Endodermal cell (in vitro differentiated cells): ENCODE measurements at regions not wholly inside any gene's neighbourhood (a gene's known extent, or its start where the extent isn't known, plus 50 kb on each side); places are given as distances from the start of the nearest gene placed in this dataset.

Source experiments
- DNase-seq: peaks from one replicate; pipeline ENCODE4 v3.0.0-alpha.2; 2017
- H3K27ac ChIP-seq: 2 replicates; pipeline ENCODE4 v1.5.1; 2013; ENCODE audit warnings: mild to moderate bottlenecking, low read depth, low read length, moderate library complexity
- H3K27me3 ChIP-seq: 2 replicates; pipeline ENCODE4 v1.6.1; 2013; ENCODE audit warnings: mild to moderate bottlenecking, low read length, moderate library complexity; ENCODE audit not compliant: insufficient read depth, control insufficient read depth, poor library complexity, severe bottlenecking
- H3K36me3 ChIP-seq: 2 replicates; pipeline ENCODE4 v1.7.0; 2013; ENCODE audit warnings: mild to moderate bottlenecking, low read length, moderate library complexity; ENCODE audit not compliant: control insufficient read depth, insufficient read depth
- H3K4me1 ChIP-seq: one replicate; pipeline ENCODE4 v1.7.0; 2013; ENCODE audit warnings: low read length; ENCODE audit not compliant: control insufficient read depth, insufficient read depth
- H3K4me3 ChIP-seq: 2 replicates; pipeline ENCODE4 v1.5.1; 2013; ENCODE audit warnings: mild to moderate bottlenecking, low read length, moderate library complexity
- H3K9ac ChIP-seq: 2 replicates; pipeline ENCODE4 v1.6.1; 2013; ENCODE audit warnings: mild to moderate bottlenecking, low read length, moderate library complexity; ENCODE audit not compliant: poor library complexity, severe bottlenecking; ENCODE audit errors: extremely low read depth
- H3K9me3 ChIP-seq: 2 replicates; pipeline ENCODE4 v1.6.1; 2013; ENCODE audit warnings: mild to moderate bottlenecking, low read length, moderate library complexity; ENCODE audit not compliant: control insufficient read depth
- H3K27ac Mint-ChIP-seq: 2 replicates; pipeline ENCODE4 v1.8.0; 2020; ENCODE audit warnings: mixed read lengths
- H3K27me3 Mint-ChIP-seq: 2 replicates; pipeline ENCODE4 v1.8.0; 2021; ENCODE audit warnings: mild to moderate bottlenecking, mixed read lengths; ENCODE audit not compliant: insufficient read depth
- H3K36me3 Mint-ChIP-seq: 2 replicates; pipeline ENCODE4 v1.8.0; 2020; ENCODE audit warnings: low read depth, mixed read lengths
- H3K4me1 Mint-ChIP-seq: 2 replicates; pipeline ENCODE4 v1.8.0; 2020; ENCODE audit warnings: mixed read lengths
- H3K4me3 Mint-ChIP-seq: 2 replicates; pipeline ENCODE4 v1.8.0; 2020; ENCODE audit warnings: mild to moderate bottlenecking, moderate library complexity, mixed read lengths
- H3K9me3 Mint-ChIP-seq: 2 replicates; pipeline ENCODE4 v1.8.0; 2020; ENCODE audit warnings: mild to moderate bottlenecking, mixed read lengths
- WGBS, 2 experiments: methylation state at CpG; one replicate each; pipeline versions ENCODE4 v1.1.5 to v1.1.7; 2013; ENCODE audit warnings: missing lambda C conversion rate in 2 of 2, mixed read lengths in 1 of 2; ENCODE audit not compliant: insufficient coverage in 1 of 2, insufficient read length in 1 of 2; 5-methylcytosine and 5-hydroxymethylcytosine counted together
- TF ChIP-seq, protein P1 (sequence below): fragments of 200-600 bp; sonication (generic); conservative IDR thresholded peaks from 2 replicates; pipeline ENCODE4 v1.5.0; 2021; ENCODE audit warnings: antibody characterized with exemption, mild to moderate bottlenecking

- no peak overlapping the region for H3K27ac ChIP-seq
- no peak overlapping the region for H3K9ac ChIP-seq
- peak; percentile 89 for DNase-seq
- Mint-ChIP-seq H3K36me3 (no peaks in the 10 kb centered on the region), H3K27ac (peak overlapping the region; percentile 8), H3K4me3 (peak overlapping the region; percentile 39), H3K4me1 (peaks cover 5% of the 10 kb centered on the region), H3K27me3 (peaks cover 24% of the 10 kb centered on the region), H3K9me3 (no peaks in the 10 kb centered on the region)
- TF ChIP-seq, protein P1, sequence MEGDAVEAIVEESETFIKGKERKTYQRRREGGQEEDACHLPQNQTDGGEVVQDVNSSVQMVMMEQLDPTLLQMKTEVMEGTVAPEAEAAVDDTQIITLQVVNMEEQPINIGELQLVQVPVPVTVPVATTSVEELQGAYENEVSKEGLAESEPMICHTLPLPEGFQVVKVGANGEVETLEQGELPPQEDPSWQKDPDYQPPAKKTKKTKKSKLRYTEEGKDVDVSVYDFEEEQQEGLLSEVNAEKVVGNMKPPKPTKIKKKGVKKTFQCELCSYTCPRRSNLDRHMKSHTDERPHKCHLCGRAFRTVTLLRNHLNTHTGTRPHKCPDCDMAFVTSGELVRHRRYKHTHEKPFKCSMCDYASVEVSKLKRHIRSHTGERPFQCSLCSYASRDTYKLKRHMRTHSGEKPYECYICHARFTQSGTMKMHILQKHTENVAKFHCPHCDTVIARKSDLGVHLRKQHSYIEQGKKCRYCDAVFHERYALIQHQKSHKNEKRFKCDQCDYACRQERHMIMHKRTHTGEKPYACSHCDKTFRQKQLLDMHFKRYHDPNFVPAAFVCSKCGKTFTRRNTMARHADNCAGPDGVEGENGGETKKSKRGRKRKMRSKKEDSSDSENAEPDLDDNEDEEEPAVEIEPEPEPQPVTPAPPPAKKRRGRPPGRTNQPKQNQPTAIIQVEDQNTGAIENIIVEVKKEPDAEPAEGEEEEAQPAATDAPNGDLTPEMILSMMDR, result no peak
- peak overlapping the region; percentile 47 for H3K4me3 ChIP-seq
- 20 to 21% methylated on average over 18 to 20 of the region's 20 CpGs for WGBS, 2 experiments
- no peaks in the 10 kb centered on the region for H3K4me1 ChIP-seq
- H3K9me3 ChIP-seq, result no peaks in the 10 kb centered on the region
- H3K27me3 ChIP-seq, result no peaks in the 10 kb centered on the region
- no peaks in the 10 kb centered on the region for H3K36me3 ChIP-seq
These were observed 62.9 kb downstream of the GLRX5 start for GRCh38 chr14:95597784-95598211.

GRCh38 chr14:95601650-95602049, 66.8 kb downstream of the GLRX5 start:
- H3K4me3 ChIP-seq, result no peak overlapping the region
- H3K27ac ChIP-seq, result no peak overlapping the region
- Mint-ChIP-seq H3K4me3 (no peak overlapping the region), H3K9me3 (peaks cover 1% of the 10 kb centered on the region), H3K27me3 (peaks cover 24% of the 10 kb centered on the region), H3K27ac (no peak overlapping the region), H3K4me1 (peaks cover 5% of the 10 kb centered on the region), H3K36me3 (no peaks in the 10 kb centered on the region)
- no peaks in the 10 kb centered on the region for H3K9me3 ChIP-seq
- WGBS, 2 experiments, result 48 to 50% methylated on average over 3 of the region's 3 CpGs
- H3K27me3 ChIP-seq, result no peaks in the 10 kb centered on the region
- no peaks in the 10 kb centered on the region for H3K36me3 ChIP-seq
- no peaks in the 10 kb centered on the region for H3K4me1 ChIP-seq
- H3K9ac ChIP-seq, result no peak overlapping the region
- TF ChIP-seq, protein P1, result no peak
- peak; percentile 54 for DNase-seq

DNA sequence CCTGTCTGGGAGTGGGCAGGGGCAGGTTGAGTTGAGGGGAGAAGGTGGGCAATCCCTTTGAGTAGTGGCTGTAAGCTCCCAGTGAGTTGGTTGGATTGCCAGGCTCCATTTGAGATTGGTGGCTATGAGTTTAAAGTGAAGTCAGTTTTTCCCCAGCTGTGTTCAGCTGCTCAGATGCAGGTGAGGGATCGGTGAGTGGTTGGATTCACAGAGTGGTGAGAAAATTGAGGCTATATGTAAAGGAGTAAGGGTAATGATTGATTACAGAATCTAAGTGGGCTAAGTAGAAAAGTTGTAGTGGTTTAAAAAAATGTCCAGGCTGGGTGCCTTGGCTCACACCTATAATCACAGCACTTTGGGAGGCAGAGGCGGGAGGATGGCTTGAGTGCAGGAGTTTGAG, 68.6 kb downstream of the GLRX5 start:
- Histone ChIP-seq H3K4me3 (no peak overlapping the region), H3K36me3 (no peaks in the 10 kb centered on the region), H3K9me3 (no peaks in the 10 kb centered on the region), H3K27me3 (no peaks in the 10 kb centered on the region), H3K4me1 (no peaks in the 10 kb centered on the region), H3K27ac (no peak overlapping the region), H3K9ac (no peak overlapping the region)
- Mint-ChIP-seq H3K27ac (no peak overlapping the region), H3K36me3 (no peaks in the 10 kb centered on the region), H3K4me1 (no peaks in the 10 kb centered on the region), H3K4me3 (no peak overlapping the region), H3K9me3 (peaks cover 1% of the 10 kb centered on the region), H3K27me3 (peaks cover 23% of the 10 kb centered on the region)
- TF ChIP-seq, protein P1, result no peak
- 100% methylated on average over 2 of the region's 2 CpGs for WGBS, 2 experiments
- DNase-seq, result no peak
